Ishikawa (cell line): ENCODE measurements at regions not wholly inside any gene's neighbourhood (a gene's known extent, or its start where the extent isn't known, plus 50 kb on each side); places are given as distances from the start of the nearest gene placed in this dataset.

ENCODE experiments used
- CEBPB ChIP-seq: IDR thresholded peaks from 2 replicates; pipeline ENCODE4 v1.6.1; 2012
- CREB1 ChIP-seq: IDR thresholded peaks from 2 replicates; pipeline ENCODE4 v1.6.1; 2012; ENCODE audit warnings: low read depth
- EGR1 ChIP-seq: IDR thresholded peaks from 2 replicates; pipeline ENCODE4 v1.6.1; 2012
- EP300 ChIP-seq: IDR thresholded peaks from 2 replicates; pipeline ENCODE4 v1.6.1; 2012; ENCODE audit warnings: borderline replicate concordance
- FOXM1 ChIP-seq: IDR thresholded peaks from 2 replicates; pipeline ENCODE4 v1.6.1; 2012; ENCODE audit warnings: low read depth, borderline replicate concordance
- NFIC ChIP-seq: IDR thresholded peaks from 2 replicates; pipeline ENCODE4 v1.6.1; 2012
- RAD21 ChIP-seq: IDR thresholded peaks from 2 replicates; pipeline ENCODE4 v1.6.1; 2012; ENCODE audit warnings: low read depth
- TAF1 ChIP-seq: IDR thresholded peaks from 2 replicates; pipeline ENCODE4 v1.6.1; 2012; ENCODE audit warnings: low read depth, mild to moderate bottlenecking
- TCF12 ChIP-seq: IDR thresholded peaks from 2 replicates; pipeline ENCODE4 v1.6.1; 2012; ENCODE audit warnings: low read depth
- TEAD4 ChIP-seq: IDR thresholded peaks from 2 replicates; pipeline ENCODE4 v1.6.1; 2012
- YY1 ChIP-seq: IDR thresholded peaks from 2 replicates; pipeline ENCODE4 v1.6.1; 2012; ENCODE audit warnings: low read depth
- ZBTB7A ChIP-seq: IDR thresholded peaks from 2 replicates; pipeline ENCODE4 v1.6.1; 2012; ENCODE audit warnings: low read depth
- TF ChIP-seq, protein P1 (sequence below): IDR thresholded peaks from 2 replicates; pipeline ENCODE4 v1.6.1; 2012
- TF ChIP-seq, protein P2 (sequence below): IDR thresholded peaks from 2 replicates; pipeline ENCODE4 v1.6.1; 2012
- TF ChIP-seq, protein P3 (sequence below): IDR thresholded peaks from 2 replicates; pipeline ENCODE4 v1.6.1; 2012; ENCODE audit warnings: low read depth, mild to moderate bottlenecking

DNA sequence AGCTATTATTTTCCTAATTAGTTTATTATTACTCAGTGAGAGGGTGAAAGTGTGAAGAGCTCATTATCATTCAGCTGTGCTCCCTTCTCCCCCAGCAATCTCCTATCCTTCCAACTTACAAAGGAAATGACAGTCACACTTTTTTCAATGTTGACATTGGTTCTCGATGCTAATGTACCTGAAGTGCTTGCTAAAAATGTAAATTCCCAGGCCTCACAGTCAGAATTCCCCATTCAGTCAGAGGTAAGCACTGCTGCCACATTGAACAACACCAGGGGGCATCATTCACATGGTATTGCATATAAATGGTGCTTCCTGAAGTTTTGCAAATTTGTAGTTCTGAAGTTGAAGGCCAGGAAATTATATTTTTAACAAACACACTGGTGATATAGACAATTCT lies 132.7 kb upstream of the FOXD3 start:
- TF ChIP-seq NFIC (no peak), RAD21 (peak; percentile 33), CEBPB (no peak)
- TF ChIP-seq, protein P1, sequence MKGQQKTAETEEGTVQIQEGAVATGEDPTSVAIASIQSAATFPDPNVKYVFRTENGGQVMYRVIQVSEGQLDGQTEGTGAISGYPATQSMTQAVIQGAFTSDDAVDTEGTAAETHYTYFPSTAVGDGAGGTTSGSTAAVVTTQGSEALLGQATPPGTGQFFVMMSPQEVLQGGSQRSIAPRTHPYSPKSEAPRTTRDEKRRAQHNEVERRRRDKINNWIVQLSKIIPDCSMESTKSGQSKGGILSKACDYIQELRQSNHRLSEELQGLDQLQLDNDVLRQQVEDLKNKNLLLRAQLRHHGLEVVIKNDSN, result no peak

DNA sequence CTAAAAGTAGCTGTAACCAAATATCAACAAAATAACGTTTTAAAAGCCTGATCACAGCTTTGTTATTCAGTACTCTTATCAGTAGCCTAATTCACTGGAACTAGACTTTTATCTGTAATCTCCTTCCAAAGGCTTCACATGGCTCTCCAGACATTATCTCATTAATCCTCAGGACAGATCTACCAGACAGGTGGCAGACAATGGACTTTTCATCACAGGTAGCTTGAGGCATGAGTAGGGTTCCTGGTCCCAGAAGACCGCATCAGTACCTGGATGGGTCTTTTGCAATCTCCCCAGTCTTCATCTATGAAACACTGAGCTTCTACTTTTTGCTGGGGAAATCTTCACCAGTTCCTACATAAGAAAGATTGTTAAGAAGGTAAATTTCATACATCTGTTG lies 132.2 kb upstream of the FOXD3 start:
- TF ChIP-seq FOXM1 (no peak), CEBPB (no peak), CREB1 (no peak), TCF12 (no peak), TEAD4 (no peak)
- TF ChIP-seq, protein P1, result no peak
- TF ChIP-seq, protein P2, sequence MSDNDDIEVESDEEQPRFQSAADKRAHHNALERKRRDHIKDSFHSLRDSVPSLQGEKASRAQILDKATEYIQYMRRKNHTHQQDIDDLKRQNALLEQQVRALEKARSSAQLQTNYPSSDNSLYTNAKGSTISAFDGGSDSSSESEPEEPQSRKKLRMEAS, result no peak

DNA sequence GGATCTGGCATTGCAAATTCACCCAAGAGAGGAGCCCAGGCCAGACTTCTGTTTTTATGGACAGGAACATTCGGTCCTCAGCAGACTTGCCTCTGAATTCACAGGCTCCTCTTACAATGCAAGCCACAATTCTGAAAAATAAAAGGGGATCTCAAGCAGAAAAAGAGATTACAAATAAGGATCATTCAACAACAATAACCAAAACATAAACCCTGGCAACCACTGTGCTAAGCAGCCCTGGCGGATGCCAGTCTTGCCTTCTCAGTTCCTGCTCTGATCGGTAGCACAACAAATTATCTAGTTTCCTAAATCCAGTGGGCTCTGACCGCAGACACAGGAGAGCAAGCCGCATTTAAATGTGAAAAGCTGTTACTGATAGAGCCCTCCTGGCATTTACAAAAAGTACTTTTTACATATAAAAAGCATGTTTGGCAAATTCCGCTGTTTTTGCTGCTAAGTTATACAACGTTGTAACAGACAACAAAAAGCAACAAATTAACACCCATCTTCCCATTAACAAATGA lies 123.4 kb upstream of the FOXD3 start:
- TF ChIP-seq, protein P2, result no peak
- TF ChIP-seq, protein P3, sequence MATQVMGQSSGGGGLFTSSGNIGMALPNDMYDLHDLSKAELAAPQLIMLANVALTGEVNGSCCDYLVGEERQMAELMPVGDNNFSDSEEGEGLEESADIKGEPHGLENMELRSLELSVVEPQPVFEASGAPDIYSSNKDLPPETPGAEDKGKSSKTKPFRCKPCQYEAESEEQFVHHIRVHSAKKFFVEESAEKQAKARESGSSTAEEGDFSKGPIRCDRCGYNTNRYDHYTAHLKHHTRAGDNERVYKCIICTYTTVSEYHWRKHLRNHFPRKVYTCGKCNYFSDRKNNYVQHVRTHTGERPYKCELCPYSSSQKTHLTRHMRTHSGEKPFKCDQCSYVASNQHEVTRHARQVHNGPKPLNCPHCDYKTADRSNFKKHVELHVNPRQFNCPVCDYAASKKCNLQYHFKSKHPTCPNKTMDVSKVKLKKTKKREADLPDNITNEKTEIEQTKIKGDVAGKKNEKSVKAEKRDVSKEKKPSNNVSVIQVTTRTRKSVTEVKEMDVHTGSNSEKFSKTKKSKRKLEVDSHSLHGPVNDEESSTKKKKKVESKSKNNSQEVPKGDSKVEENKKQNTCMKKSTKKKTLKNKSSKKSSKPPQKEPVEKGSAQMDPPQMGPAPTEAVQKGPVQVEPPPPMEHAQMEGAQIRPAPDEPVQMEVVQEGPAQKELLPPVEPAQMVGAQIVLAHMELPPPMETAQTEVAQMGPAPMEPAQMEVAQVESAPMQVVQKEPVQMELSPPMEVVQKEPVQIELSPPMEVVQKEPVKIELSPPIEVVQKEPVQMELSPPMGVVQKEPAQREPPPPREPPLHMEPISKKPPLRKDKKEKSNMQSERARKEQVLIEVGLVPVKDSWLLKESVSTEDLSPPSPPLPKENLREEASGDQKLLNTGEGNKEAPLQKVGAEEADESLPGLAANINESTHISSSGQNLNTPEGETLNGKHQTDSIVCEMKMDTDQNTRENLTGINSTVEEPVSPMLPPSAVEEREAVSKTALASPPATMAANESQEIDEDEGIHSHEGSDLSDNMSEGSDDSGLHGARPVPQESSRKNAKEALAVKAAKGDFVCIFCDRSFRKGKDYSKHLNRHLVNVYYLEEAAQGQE, result no peak
- TF ChIP-seq YY1, result no peak
- TF ChIP-seq CEBPB, result no peak
- TF ChIP-seq, protein P1, result no peak
- TF ChIP-seq TCF12, result no peak

DNA sequence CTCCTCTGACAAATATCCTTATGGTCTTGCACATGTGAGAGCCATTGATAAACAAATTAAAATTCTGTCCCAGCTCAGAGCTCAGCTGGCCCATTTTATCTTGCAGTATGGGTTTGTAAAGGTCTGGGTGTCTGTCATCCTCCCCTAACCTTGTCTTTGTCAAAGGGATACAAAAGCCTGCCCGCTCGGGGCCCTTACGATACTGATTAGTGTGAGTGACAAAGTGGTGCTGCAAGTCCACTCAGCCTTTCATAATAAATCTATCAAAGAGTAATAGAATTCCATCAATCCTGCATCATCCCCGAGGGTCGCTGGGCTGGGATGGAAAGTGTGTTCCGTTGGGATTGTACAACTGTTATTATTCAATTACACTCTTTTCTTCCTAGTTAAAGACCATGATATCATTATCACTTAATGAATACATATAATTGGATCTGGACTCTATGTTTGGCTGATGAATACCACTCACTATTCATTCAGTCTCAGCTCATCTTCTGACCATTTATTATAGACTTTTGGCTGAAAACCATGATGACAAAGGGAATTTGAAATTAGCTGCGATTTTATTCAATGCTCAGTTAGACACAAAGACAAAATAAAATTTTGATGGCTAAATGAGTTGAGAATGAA lies 122.5 kb upstream of the FOXD3 start:
- TF ChIP-seq, protein P3, result no peak
- TF ChIP-seq CREB1 (no peak), RAD21 (no peak), TCF12 (no peak), YY1 (no peak), TEAD4 (no peak), EGR1 (no peak), EP300 (no peak)
- TF ChIP-seq, protein P1, result no peak

DNA sequence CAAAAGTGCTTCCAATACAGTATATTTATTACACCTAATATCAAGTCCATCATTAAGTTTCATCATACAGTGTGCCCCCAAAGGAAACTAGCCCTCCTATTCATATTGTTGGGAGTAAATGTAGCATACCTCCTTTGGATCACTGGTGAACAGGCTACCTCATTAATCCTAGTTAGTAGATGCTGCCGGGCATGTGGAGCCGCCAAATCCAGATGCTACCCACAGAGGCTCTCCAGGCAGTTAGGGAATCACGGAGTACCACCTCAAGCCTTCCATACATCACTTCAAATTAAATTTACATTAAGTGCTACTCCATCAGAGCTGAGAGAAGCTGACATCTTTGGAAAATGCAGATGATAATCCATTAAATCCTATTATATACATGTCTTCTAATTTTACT lies 121.7 kb upstream of the FOXD3 start:
- TF ChIP-seq RAD21 (no peak), EP300 (no peak), ZBTB7A (no peak), CREB1 (no peak), TEAD4 (no peak), FOXM1 (no peak), YY1 (no peak), TAF1 (no peak), NFIC (no peak), EGR1 (no peak)
- TF ChIP-seq, protein P2, result no peak
- TF ChIP-seq, protein P1, result no peak
